B cell (primary cell): ENCODE measurements at regions not wholly inside any gene's neighbourhood (a gene's known extent, or its start where the extent isn't known, plus 50 kb on each side); places are given as distances from the start of the nearest gene placed in this dataset.

Experiments used
- CTCF ChIP-seq: fragments of 200-600 bp; IDR thresholded peaks from one replicate; pipeline ENCODE4 v1.8.0; 2022; ENCODE audit warnings: antibody characterized with exemption, mild to moderate bottlenecking
- EZH2 ChIP-seq: IDR thresholded peaks from 2 replicates; pipeline ENCODE4 v1.6.1; 2012; ENCODE audit warnings: borderline replicate concordance, low read depth, mild to moderate bottlenecking, moderate library complexity, low read length; ENCODE audit not compliant: insufficient read depth, poor library complexity, severe bottlenecking

- TF ChIP-seq CTCF (no peak), EZH2 (no peak)
Observed at GRCh38 chr16:62363501-62363900, 327.3 kb upstream of the CDH8 start.
